HG02884 (cell line): ENCODE measurements at regions not wholly inside any gene's neighbourhood (a gene's known extent, or its start where the extent isn't known, plus 50 kb on each side); places are given as distances from the start of the nearest gene placed in this dataset.
"Not testable (repeated sequence)": the region's sequence is repeated elsewhere in the genome, so short reads cannot be mapped to it uniquely, and the experiment has no call there.

Experiments used
- ATAC-seq: cut with Tn5 transposase; IDR thresholded peaks from one replicate; pipeline ENCODE4 v1.9.1; 2021; ENCODE audit warnings: mild to moderate bottlenecking, moderate library complexity; ENCODE audit not compliant: unreplicated experiment

DNA sequence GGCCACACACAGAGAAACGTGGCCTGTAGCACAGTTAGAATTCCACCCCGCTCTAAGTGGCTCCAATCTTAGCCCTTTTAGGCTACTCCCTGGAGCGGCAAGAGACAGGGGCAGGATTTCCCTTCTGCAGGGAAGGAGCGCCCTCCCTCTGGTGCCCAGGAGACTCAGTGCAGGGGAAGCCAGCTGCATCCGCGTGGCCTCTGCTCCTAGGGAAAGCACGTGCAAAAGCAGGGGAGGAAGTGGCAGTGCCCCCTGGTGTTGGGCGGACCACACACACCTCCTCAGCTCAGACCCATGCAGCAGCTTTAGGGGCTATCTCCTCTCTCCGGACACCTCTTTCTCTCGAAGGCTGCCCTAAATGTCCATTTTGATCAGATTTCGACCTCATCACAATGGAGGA, 50.0 kb downstream of the SPRING1 start:
- no peak for ATAC-seq

DNA sequence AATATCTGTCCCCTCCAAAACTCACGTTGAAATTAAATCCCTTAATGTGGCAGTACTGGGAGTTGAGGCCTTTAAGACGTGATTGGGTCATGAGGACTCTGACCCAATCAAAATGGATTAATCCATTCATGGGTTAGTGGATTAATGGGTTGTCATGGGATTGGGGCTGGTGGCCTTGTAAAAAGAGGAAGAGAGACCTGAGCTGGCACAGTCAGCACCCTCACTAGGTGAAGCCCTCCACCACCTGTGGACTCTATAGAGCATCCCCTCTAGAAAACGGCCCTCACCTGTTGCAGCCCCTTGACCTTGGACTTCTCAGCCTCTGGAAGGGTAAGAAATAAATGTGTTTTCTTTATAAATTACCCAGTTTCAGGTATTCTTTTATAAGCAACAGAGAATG, 53.0 kb downstream of the SPRING1 start:
- no peak for ATAC-seq

DNA sequence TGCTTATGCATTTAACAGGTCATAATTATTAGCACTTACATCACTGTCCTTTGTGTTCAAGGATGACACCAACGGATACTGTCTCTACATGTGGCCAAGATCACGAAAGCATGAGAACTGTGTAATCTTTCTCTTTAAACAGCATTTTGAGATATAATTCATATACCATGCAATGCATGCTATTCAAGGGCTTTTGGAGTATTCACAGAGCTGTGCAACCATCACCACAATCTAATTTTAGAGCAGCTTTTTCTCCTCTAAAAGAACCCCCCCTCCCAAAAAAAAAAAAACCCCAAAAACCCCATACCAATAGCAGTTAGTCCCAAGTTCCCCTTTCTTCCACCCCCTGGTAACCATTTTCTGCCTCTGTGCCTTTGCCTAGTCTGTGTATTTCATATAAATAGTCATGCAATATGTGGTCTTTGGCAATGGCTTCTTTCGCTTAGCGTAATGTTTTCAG, 60.6 kb downstream of the SPRING1 start:
- no peak for ATAC-seq

DNA sequence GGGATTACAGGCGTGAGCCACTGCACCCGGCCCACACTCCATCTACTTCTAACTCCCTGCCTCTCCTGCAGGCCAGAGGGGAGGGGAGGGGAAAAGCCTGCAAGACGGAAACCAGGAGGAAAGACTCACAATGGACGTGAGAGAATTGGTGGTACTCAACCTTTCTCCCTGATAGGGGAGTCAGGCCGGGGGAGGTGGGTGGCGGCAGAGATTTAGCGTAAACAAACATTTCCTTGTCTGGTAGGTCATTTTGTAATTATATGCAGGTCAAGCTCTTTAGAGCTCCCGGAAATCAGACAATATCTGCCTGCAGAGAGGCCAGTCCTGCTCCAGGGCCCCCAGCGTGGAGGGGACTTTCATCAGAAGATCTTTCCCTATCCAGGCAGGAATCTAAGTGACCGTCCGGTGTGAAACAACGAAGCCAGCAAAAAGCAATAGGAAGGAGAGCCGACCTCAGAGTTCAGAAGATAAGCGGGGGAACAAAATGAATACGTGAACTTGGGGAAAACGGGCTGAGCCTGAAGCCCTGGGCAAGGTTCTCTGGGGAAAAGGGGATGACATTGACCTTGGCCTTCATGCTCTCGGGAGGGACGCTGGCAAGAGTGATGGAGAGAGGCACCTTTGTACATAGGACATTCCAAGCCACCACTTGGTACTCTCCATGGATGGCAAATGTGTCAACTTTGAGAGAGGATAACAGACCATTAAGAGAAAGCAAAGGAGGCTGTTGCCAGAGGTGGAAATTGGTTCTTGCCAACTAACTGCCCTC, 62.3 kb downstream of the SPRING1 start:
- no peak for ATAC-seq

DNA sequence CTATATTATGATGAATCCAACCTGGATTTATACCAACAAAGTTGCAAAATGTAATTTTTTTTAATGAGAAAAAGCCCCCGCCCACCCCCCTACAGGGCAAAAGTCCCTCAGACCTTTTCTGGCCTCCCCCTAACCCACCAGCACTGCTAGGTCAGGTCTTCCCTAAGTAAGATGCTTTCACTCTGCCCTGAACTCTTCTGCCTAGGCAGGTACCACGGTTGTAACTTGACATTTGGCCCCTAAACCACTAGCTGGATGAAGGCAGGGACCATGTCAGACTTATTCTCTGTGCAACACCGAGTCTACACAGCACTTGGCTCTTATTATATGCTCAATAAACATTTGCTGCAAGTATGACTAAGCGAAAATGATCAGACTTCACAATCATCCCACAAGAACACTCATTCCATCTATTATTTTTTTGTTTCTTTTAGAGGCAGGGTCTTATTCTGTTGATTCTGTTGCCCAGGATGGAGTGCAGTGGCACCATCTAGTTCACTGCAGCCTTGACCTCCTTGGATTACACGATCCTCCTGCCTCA, 63.2 kb downstream of the SPRING1 start:
- no peak for ATAC-seq

DNA sequence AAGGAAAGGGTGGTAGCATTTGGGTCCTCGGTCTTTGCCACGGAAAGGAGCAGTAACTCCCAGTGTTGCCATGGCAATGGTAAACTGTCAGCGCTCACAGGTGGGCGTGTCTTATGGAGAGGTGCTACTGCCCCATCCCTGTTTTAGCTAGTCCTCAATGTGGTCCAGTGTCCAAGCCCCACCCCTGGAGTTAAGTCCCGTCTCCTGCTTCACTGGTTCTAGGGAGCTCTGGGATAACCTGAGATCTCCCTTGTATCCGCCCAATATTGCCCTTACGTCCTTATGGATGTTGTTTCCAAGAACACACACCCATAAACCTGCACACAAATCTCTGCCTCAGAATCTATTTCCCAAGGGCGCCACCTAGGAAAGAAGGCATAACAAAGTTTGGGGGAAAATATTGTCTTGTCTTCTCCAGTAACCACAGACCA, 64.2 kb downstream of the SPRING1 start:
- ATAC-seq: no peak

DNA sequence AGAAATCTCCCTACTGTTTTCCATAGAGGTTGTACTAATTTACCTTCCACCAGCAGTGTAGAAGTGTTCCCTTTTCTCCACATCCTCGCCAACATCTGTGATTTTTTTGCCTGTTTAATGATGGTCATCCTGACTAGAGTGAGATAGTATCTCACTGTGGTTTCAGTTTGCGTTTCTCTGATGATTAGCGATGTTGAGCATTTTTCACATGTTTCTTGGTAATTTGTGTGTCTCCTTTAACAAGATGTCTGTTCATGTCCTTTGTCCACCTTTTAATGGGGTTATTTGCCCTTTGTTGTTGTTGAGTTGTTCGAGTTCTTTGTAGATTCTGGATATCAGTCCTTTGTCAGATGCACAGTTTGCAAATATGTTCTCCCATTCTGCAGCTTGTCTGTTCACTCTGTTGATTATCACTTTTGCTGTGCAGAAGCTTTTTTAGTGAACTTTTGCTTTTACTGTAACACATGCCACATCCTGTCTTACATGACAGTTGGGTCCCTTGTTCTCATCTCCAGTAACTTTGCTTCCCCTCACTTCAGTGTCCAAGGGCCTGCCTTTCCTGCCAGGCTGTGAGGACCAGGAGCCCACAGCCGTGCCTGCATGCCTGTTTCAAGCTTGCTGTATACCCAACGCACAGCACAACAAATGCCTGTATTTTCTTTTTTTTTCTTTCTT, 64.9 kb downstream of the SPRING1 start:
- ATAC-seq: peak; percentile 50

DNA sequence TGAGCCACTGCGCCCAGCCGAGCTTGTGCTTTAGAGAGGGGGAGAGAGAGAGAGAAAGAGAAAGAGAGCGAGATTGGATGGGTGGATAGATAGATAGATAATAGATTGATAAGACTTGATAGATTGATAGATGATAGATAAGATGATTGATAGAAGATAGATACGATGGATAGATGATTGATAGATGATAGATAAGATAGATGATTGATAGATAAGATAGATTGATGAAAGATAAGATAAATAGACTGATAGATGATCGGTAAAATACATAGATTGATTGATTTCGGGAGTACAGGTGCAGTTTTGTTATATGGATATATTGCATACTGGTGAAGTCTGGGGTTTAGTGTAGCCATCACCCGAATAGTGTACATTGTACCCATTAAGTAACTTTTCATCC, 65.9 kb downstream of the SPRING1 start:
- ATAC-seq: no peak

DNA sequence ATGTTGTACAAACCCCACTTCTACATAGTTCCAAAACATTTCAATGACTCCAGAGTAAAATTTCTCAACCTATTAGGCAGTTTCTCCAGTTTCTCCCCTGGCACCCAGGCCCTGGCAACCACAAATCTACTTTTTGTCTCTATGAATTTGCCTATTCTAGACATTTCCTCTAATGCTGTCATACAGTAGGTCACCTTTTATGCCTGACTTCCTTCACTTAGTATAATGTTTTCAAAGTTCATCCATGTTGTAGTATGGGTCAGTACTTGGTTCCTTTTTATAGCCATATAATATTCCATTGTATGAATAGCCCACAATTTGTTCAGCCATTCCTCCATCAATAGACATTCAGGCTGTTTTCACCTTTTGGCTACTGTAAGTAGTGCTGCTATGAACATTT, 67.0 kb downstream of the SPRING1 start:
- ATAC-seq: no peak

DNA sequence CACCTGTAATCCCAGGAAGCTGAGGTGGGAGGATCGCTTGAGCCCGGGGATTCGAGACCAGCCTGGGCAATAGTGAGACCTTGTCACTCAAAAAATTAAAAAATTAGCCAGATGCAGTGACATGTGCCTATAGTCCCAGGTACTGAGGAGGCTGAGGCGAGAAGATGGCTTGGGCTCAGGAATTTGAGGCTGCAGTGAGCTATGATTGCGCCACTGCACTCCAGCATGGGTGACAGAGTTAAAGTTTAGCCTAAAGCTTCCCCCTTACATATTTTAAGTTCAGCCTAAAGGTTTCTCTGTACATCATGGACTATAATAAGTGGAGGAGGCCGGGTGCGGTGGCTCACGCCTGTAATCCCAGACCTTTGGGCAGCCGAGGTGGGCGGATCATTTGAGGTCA, 70.1 kb downstream of the SPRING1 start:
- no peak for ATAC-seq

DNA sequence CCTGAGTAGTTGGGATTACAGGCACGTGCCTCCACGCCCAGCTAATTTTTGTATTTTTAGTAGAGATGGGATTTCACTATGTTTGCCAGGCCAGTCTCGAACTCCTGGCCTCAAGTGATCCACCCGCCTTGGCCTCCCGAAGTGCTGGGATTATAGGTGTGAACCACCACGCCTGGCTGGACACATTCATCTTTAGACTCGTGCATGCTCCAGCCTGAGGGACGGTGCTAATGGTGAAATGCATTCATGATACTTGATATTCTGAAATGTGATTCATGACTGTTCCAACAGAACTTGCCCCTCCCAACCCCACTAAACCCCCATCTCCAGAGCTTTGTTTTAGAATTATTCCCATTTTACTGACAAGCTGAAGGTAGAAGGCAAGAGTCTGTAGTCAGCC, 71.0 kb downstream of the SPRING1 start:
- ATAC-seq: not testable (repeated sequence)

DNA sequence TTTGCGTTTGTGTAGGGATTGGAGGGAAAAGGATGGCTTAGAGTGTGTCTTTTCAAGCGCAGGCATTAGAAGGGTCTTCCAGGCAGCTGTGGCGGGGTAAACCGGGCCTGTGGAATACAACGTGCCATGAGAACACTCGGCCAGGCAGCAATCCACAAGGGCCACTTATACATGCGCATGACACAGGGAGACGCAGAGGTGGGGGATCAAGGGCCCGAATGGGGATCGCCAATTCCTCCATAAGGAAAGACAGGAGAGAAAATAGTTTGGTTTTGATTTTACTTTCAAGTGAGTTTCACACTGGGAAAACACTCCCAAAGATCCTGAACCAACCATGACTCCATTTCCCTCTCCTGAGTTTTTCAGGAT, 71.6 kb downstream of the SPRING1 start:
- ATAC-seq: no peak

DNA sequence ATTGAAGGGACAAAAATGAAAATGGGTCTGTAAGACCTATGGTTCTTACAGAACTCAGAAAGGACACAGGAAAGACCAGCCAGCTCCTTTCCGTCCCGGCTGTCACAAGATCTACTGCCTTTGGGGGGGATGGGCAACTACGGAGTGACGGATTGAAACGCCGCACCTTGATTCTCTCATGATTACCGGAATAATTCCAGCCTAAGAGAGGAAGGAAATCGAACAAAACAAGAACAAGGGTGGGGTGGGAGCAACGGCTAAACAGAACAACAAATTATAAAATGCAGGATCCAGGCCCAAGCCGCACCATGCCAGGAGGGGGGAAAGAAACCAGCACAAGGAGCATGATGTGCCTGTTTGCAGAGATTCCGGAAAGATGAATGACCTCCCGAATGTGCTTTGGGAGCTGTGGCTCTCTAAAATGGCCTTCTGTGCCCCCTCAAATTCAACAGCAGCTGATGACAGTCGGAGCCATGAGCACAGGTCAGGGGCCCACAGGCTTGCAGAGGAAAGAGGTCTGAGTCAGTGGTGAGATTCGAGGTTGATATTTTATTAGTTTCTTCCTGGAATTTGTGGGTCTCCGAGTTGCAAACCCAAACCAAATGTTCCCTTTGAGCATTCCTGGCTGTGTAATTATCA, 72.1 kb downstream of the SPRING1 start:
- ATAC-seq: no peak

DNA sequence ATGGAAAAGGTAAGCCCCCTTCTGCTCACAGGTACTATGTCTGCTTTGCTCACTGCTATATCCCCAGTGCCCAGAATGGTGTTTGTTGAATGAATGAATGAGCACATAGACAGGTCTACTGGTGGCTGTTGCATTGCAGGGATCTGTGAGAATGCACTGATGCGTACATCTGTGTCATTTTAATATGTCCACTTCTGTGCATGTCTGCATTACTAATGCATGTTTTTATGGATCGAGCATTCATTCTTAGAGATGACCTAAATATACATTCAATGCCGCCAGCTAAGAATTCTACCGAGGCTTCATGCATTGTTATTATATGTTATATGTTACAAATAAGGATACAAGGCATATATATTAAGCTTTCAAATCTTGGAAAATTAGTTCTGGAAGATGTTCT, 73.8 kb downstream of the SPRING1 start:
- no peak for ATAC-seq

DNA sequence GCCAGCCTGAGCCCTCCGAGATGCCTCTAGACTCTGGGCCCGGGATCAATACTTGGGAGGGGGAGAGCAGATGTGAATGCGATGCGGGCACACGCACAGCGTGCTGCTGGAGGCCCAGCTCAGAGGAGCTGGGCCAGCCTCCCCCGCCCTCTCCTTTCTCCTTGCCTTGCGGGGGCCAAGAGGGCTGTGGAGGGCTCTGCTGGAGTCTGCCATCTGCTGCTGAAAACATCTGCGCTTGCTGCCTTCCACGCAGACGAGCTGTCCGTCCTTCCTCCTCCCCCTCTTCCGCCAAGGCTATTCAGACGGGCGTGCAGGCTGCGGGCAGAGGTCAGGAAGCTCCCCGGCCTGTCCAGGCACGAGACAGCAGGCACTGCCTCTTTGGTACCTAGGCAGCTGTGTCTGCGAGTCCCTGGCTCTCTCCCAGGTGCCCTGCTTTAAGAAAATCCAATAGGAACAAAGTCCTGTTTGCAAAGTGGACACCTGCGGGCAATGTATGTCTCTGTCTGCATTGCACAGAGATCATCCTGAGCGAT, 75.2 kb downstream of the SPRING1 start:
- no peak for ATAC-seq

DNA sequence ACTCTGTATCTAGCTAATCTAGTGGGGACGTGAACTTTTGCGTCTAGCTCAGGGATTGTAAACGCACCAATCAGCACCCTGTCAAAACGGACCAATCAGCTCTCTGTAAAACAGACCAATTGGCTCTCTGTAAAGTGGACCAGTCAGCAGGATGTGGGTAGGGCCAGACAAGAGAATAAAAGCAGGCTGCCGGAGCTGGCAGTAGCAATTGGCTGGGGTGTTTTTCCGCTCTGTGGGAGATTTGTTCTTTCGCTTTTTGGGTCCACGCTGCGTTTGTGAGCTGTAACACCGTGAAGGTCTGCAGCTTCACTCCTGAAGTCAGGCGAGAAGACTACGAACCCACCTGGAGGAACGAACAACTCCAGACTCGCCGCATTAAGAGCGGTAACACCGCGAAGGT, 76.5 kb downstream of the SPRING1 start:
- no peak for ATAC-seq

DNA sequence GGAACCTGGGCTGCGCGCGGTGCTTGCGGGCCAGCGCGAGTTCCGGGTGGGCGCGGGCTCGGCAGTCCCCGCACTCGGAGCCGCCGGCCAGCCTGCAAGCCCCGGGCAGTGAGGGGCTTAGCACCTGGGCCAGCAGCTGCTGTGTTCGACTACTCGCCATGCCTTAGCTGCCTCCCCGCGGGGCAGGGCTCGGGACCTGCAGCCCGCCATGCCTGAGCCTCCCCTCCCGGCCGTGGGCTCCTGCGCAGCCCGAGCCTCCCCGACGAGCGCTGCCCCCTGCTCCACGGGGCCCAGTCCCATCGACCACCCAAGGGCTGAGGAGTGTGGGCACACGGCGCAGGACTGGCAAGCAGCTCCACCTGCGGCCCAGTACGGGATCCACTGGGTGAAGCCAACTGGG, 77.1 kb downstream of the SPRING1 start:
- not testable (repeated sequence) for ATAC-seq

DNA sequence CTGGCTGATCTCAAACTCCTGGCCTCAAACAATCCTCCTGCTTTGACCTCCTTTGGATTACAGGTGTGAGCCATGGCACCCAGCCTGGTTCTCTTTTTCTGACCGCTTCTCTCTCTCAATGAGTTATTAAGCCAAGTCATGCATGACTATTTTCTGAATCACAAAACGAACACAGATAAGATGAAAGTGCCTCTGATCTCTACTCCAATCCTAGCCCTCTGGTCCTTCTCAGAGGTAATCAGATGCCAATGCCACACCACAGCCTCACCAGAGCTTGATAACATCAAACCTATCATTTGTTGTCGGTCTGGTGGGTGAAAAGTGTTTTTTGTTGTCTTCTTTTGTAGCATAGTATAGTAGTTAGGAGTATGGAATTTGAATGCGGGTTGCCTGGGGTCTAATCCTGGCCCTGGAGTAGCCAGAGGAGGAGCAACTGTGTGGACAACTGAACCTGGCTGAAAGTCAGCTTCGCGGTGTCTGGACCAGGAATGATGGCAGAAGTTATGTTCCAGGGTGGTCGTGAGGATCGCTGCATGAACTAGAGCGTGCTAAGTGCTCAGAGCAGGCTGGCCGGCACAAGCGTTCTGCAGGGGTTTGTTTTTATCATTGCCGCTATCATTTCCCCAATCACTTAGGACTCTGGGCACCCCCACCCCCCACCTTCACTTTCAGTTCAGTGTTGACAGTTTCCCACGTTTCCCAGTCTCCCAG, 77.9 kb downstream of the SPRING1 start:
- no peak for ATAC-seq

DNA sequence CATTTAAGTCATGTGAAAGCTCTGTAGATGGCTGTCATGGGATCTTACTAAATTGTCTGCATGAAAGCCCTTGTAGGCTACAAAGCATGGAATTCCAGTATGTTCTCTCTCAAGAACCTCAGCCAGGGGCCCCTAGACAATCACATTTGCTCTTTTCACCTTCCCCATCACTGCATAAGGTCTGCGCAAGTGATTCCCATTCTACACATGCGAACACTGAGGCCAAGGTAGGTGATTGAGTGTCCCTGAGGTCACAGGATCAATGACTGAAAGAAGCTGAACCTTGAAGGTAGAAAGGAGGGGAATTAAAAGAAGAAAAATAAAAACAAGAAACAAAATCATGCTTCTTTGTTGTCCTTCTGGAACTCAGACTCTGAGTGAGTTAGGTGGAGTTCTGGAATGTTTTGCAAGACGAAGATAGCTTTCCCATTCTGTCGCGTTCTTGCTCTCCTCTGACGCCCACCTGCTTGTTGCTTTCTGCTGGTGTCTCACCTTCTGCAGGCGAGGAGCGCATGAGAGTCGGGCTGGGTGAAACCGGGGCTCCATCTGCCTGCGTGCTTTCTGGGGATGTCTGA, 79.9 kb downstream of the SPRING1 start:
- ATAC-seq: no peak

DNA sequence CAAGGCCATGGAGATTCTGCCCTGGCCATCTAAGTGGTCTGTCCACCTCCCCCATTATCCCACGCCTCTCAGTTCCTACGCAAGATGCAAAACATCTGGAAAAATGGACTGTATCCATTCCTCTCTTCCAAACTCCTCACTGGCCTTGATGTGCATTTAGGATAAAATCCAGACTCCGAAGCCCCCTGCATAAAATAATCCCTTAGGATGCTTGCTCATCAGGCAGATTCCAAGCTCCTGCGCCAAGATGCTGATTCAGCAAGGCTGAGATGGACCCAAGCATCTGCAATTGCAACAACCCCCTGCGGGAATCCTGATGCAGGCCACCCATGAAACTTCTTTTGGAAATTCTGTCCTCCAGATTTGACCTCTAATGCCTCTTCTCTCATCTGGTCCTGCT, 81.6 kb downstream of the SPRING1 start:
- ATAC-seq: no peak
